ENCODE measurements at regions not wholly inside any gene's neighbourhood (a gene's known extent, or its start where the extent isn't known, plus 50 kb on each side); places are given as distances from the start of the nearest gene placed in this dataset.
"Not testable (repeated sequence)": the region's sequence is repeated elsewhere in the genome, so short reads cannot be mapped to it uniquely, and the experiment has no call there.

DNA sequence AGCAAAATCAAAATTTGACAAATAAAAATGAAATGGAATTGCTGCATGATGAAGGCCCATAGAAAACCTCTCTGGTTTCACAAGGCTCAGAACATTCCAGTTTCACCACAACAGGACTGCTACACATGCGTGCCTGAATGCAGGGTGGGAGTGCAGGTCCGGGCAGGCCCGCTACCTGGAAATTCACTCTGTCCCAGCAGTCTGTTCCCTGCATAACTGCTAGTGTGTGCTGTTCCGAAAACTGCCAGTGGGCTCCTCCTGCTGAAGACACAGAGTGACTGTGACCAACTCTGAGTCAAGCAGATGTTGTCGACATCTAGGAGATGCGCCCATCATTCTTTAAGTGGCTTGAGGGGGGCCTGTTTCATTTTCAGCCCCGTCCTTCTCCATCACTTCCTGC lies 284.8 kb upstream of the MAF start:
- H3K4me1 ChIP-seq, result no peaks in the 10 kb centered on the region
- TF ChIP-seq, protein P1, sequence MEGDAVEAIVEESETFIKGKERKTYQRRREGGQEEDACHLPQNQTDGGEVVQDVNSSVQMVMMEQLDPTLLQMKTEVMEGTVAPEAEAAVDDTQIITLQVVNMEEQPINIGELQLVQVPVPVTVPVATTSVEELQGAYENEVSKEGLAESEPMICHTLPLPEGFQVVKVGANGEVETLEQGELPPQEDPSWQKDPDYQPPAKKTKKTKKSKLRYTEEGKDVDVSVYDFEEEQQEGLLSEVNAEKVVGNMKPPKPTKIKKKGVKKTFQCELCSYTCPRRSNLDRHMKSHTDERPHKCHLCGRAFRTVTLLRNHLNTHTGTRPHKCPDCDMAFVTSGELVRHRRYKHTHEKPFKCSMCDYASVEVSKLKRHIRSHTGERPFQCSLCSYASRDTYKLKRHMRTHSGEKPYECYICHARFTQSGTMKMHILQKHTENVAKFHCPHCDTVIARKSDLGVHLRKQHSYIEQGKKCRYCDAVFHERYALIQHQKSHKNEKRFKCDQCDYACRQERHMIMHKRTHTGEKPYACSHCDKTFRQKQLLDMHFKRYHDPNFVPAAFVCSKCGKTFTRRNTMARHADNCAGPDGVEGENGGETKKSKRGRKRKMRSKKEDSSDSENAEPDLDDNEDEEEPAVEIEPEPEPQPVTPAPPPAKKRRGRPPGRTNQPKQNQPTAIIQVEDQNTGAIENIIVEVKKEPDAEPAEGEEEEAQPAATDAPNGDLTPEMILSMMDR (IDR thresholded peaks at IDR 0.05), result no peak
- no peak overlapping the region for H3K4me3 ChIP-seq
- no peaks in the 10 kb centered on the region for H3K27me3 ChIP-seq
- H3K27ac ChIP-seq, result no peak overlapping the region
- intact Hi-C loops (cut with DNase I; ENCODE audit: low total_unique reads), result no loop called here
- H3K36me3 ChIP-seq, result no peaks in the 10 kb centered on the region
- no peaks in the 10 kb centered on the region for H3K9me3 ChIP-seq
- no peak for DNase-seq

DNA sequence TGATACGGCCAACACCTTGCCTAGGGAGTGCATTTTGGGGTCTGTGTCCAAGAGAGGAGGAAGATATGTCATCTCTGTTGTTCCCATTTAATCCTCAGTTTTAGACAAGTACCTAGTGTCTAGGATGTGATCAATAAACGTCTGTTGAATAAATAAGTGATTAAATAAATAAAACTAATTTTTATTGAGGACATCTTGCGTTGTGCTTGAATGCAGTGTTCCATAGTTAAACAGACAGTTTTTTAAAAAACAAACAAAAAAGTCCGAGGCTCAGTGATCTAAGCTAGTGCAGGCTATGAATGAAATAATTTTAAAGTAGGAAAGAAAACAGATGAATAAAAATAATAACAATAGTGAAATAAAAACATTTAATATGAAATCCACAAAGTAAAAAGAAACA lies 283.0 kb upstream of the MAF start:
- no peak for DNase-seq
- H3K27me3 ChIP-seq, result no peaks in the 10 kb centered on the region
- H3K36me3 ChIP-seq, result no peaks in the 10 kb centered on the region
- no peaks in the 10 kb centered on the region for H3K4me1 ChIP-seq
- TF ChIP-seq, protein P1 (IDR thresholded peaks at IDR 0.05), result no peak
- intact Hi-C loops (cut with DNase I; ENCODE audit: low total_unique reads), result no loop called here
- no peak overlapping the region for H3K4me3 ChIP-seq
- H3K9me3 ChIP-seq, result no peaks in the 10 kb centered on the region
- H3K27ac ChIP-seq, result no peak overlapping the region

DNA sequence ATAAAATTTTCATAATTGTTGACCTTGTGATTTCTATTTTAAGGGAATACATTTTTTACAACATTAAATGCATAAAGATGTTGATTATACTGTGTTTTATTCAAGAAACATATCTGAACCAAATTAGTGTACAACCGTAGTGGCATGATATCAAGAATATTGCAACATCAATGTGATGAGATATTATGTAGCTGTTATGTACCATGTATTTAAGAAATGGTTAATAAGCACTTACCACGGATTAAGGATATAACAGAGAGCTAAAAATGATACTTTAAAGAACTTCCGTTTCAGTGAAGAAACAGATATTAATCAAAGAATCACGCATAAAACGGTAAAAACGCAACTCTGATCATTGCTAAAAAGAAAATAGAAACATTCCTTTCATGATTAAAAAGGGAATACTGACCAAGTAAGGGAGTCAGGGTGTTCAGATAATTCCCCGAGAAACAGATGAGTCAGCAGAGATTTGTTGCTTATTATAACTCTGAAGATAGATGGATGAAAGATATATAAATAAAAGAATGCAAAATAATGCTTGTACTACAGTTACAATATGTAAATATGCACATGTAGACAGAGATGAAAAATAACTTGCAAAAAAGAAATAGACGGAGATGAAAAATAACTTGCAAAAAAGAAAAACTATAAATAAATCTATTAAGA lies 281.9 kb upstream of the MAF start:
- Histone ChIP-seq H3K27me3 (no peaks in the 10 kb centered on the region), H3K4me1 (no peaks in the 10 kb centered on the region), H3K4me3 (no peak overlapping the region), H3K27ac (no peak overlapping the region), H3K9me3 (no peaks in the 10 kb centered on the region), H3K36me3 (no peaks in the 10 kb centered on the region)
- intact Hi-C loops (cut with DNase I; ENCODE audit: low total_unique reads), result no loop called here
- TF ChIP-seq, protein P1 (IDR thresholded peaks at IDR 0.05), result no peak
- DNase-seq, result no peak

DNA sequence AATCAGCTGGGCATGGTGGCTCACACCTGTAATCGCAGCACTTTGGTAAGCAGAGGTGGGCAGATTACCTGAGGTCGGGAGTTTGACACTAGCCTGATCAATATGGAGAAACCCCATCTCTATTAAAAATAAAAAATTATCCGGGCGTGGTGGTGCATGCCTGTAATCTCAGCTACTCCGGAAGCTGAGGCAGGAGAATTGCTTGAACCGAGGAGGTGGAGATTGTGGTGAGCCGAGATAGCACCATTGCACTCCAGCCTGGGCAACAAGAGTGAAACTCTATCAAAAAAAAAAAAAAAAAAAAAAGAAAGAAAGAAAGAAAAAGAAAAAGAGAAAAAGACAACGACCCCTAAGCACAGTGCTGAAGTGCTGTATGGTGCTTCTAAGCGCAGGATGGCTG lies 280.6 kb upstream of the MAF start:
- H3K36me3 ChIP-seq; H3K27ac ChIP-seq; DNase-seq; H3K9me3 ChIP-seq; H3K4me1 ChIP-seq; H3K27me3 ChIP-seq; intact Hi-C loops (cut with DNase I; ENCODE audit: low total_unique reads); H3K4me3 ChIP-seq: not testable (repeated sequence)

DNA sequence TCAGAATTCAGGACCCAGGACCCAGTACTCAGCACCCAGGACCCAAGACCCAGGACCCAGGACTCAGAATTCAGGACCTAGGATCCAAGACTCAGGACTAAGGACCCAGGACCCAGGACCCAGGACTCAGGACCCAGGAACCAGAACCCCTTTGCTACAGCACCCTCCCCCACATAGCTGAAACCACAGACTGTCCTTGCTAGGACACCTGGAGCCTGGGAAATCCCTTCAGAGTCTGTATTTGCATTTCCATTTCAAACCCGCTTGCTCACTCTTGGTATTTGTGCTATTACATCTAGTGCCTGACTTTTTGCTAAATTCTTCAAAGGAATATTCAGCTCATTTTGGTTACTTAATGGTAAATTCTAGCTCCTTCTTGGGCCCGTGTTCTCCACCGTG lies 275.8 kb upstream of the MAF start:
- H3K27ac ChIP-seq, result no peak overlapping the region
- no peak overlapping the region for H3K4me3 ChIP-seq
- no peaks in the 10 kb centered on the region for H3K9me3 ChIP-seq
- intact Hi-C loops (cut with DNase I; ENCODE audit: low total_unique reads), result no loop called here
- H3K27me3 ChIP-seq, result no peaks in the 10 kb centered on the region
- H3K36me3 ChIP-seq, result no peaks in the 10 kb centered on the region
- H3K4me1 ChIP-seq, result no peaks in the 10 kb centered on the region
- DNase-seq, result no peak
- TF ChIP-seq, protein P1 (IDR thresholded peaks at IDR 0.05), result no peak

DNA sequence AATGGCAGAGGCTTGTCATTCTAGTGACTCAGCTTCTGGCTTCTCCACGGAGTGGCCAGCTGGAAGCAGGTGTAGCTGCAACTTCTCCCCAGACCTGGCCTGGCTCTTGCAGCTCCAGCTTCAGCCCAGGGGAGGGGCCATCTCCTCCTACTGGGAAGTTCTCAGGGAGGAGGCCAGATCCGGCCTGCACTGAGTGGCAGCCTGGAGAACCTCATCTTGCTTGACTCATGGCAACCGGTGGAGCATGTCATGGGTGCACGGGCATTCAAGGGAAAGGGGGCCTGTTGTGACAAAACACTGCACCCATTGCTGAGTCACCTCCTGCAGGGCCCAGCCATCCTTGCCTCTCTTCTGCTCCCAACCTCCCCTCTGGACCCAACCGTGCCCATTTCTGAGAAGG lies 273.9 kb upstream of the MAF start:
- TF ChIP-seq, protein P1 (IDR thresholded peaks at IDR 0.05), result no peak

More for the DNA sequence above, 273.9 kb upstream of the MAF start:
- H3K27ac ChIP-seq, result no peak overlapping the region
- H3K36me3 ChIP-seq, result no peaks in the 10 kb centered on the region
- no peaks in the 10 kb centered on the region for H3K9me3 ChIP-seq
- H3K27me3 ChIP-seq, result no peaks in the 10 kb centered on the region
- H3K4me3 ChIP-seq, result no peak overlapping the region
- DNase-seq, result no peak
- no peaks in the 10 kb centered on the region for H3K4me1 ChIP-seq
- intact Hi-C loops (cut with DNase I; ENCODE audit: low total_unique reads), result no loop called here
